IMR-90 (cell line): ENCODE measurements at regions not wholly inside any gene's neighbourhood (a gene's known extent, or its start where the extent isn't known, plus 50 kb on each side); places are given as distances from the start of the nearest gene placed in this dataset.

Experiments
- ATAC-seq: fragments of 200-7000 bp; cut with Tn5 transposase; 2 replicates; pipeline ENCODE4 v1.9.1; 2020; ENCODE audit warnings: low read depth, mild to moderate bottlenecking, moderate library complexity
- BruUV-seq: library from RNA; stranded (reverse); fragments of 400-500 nt; replicated peaks from 2 replicates; lab custom pipeline; 2021; lab: Mats Ljungman, UMichigan
- CTCF ChIA-PET: fragments of 300-600 bp; formaldehyde crosslinking; extraction: SDS; loops from one replicate; lab custom pipeline; 2021; ENCODE audit warnings: antibody characterized with exemption; lab: Yijun Ruan, JAX
- POLR2A ChIA-PET: fragments of 300-600 bp; sonication (Branson Sonifier 250); formaldehyde crosslinking; loops from one replicate; lab custom pipeline; 2022; ENCODE audit warnings: antibody characterized with exemption; ENCODE audit not compliant: unreplicated experiment; lab: Charles Lee
- DNase-seq: peaks from one replicate; pipeline ENCODE4 v3.0.0; 2013
- H2AFZ ChIP-seq: replicated peaks from 2 replicates; pipeline ENCODE3; 2013; ENCODE audit warnings: low read length, mild to moderate bottlenecking; ENCODE audit not compliant: poor library complexity
- H2AK5ac ChIP-seq: 2 replicates; pipeline ENCODE4 v1.6.1; 2013; ENCODE audit warnings: low read depth, low read length, inconsistent platforms
- H2AK9ac ChIP-seq: replicated peaks from 2 replicates; pipeline ENCODE3; 2013; ENCODE audit warnings: mild to moderate bottlenecking, low read depth, low read length, moderate library complexity; ENCODE audit not compliant: poor library complexity
- H2BK120ac ChIP-seq: 2 replicates; pipeline ENCODE4 v1.6.1; 2013; ENCODE audit warnings: low read depth, low read length, inconsistent platforms
- H2BK15ac ChIP-seq: 3 replicates; pipeline ENCODE4 v1.6.1; 2013; ENCODE audit warnings: low read depth, low read length, inconsistent platforms
- H2BK20ac ChIP-seq: 2 replicates; pipeline ENCODE4 v1.6.1; 2013; ENCODE audit warnings: low read depth, mild to moderate bottlenecking, inconsistent platforms, low read length, moderate library complexity
- H2BK5ac ChIP-seq: 2 replicates; pipeline ENCODE4 v1.6.1; 2013; ENCODE audit warnings: mild to moderate bottlenecking, low read depth, low read length, inconsistent platforms; ENCODE audit not compliant: poor library complexity, severe bottlenecking
- H3K14ac ChIP-seq: replicated peaks from 2 replicates; pipeline ENCODE4 v1.6.1; 2013; ENCODE audit warnings: low read depth, low read length, inconsistent platforms
- H3K18ac ChIP-seq: 2 replicates; pipeline ENCODE4 v1.6.1; 2013; ENCODE audit warnings: low read depth, low read length, control low read depth
- H3K23ac ChIP-seq: 2 replicates; pipeline ENCODE4 v1.6.1; 2013; ENCODE audit warnings: low read depth, low read length, inconsistent platforms
- H3K27ac ChIP-seq: 2 replicates; pipeline ENCODE4 v1.5.1; 2013; ENCODE audit warnings: mild to moderate bottlenecking, control low read depth, low read length; ENCODE audit not compliant: insufficient read depth
- H3K27me3 ChIP-seq: 2 replicates; pipeline ENCODE4 v1.6.1; 2013; ENCODE audit warnings: low read length; ENCODE audit not compliant: control insufficient read depth, insufficient read depth
- H3K36me3 ChIP-seq: 2 replicates; pipeline ENCODE4 v1.6.1; 2013; ENCODE audit warnings: low read length, mixed read lengths; ENCODE audit not compliant: control insufficient read depth, insufficient read depth
- H3K4ac ChIP-seq: 2 replicates; pipeline ENCODE4 v1.6.1; 2013; ENCODE audit warnings: low read depth, low read length, inconsistent platforms
- H3K4me1 ChIP-seq: 2 replicates; pipeline ENCODE4 v1.6.1; 2013; ENCODE audit warnings: low read length, mixed read lengths; ENCODE audit not compliant: control insufficient read depth, insufficient read depth
- H3K4me2 ChIP-seq: 2 replicates; pipeline ENCODE4 v1.6.1; 2013; ENCODE audit warnings: low read depth, mild to moderate bottlenecking, control low read depth, low read length, moderate library complexity
- H3K4me3 ChIP-seq: 2 replicates; pipeline ENCODE4 v1.5.1; 2013; ENCODE audit warnings: low read depth, mild to moderate bottlenecking, control low read depth, low read length, moderate library complexity; ENCODE audit not compliant: insufficient read depth
- H3K56ac ChIP-seq: 2 replicates; pipeline ENCODE4 v1.6.1; 2013; ENCODE audit warnings: low read length, inconsistent platforms; ENCODE audit not compliant: insufficient read depth; ENCODE audit errors: extremely low read depth
- H3K79me1 ChIP-seq, 2 experiments: 2 replicates each; pipeline ENCODE4 v1.6.1; 2013; ENCODE audit warnings: low read length in 2 of 2, inconsistent platforms in 1 of 2, low read depth in 1 of 2
- H3K9ac ChIP-seq: 2 replicates; pipeline ENCODE4 v1.6.1; 2013; ENCODE audit warnings: low read depth, low read length, control low read depth
- H3K9me1 ChIP-seq: 2 replicates; pipeline ENCODE4 v1.6.1; 2013; ENCODE audit warnings: low read length, inconsistent platforms; ENCODE audit not compliant: insufficient read depth
- H3K9me3 ChIP-seq: 2 replicates; pipeline ENCODE4 v1.6.1; 2013; ENCODE audit warnings: low read length; ENCODE audit not compliant: control insufficient read depth, insufficient read depth
- H4K20me1 ChIP-seq: 2 replicates; pipeline ENCODE4 v1.6.1; 2013; ENCODE audit warnings: low read length, inconsistent platforms; ENCODE audit not compliant: insufficient read depth
- H4K5ac ChIP-seq: 2 replicates; pipeline ENCODE4 v1.6.1; 2013; ENCODE audit warnings: mild to moderate bottlenecking, low read depth, low read length, control low read depth
- H4K8ac ChIP-seq, 2 experiments: 2 replicates each; pipeline ENCODE4 v1.6.1; 2013; ENCODE audit warnings: low read depth in 2 of 2, low read length in 2 of 2, control low read depth in 1 of 2, inconsistent platforms in 1 of 2
- H4K91ac ChIP-seq: 2 replicates; pipeline ENCODE4 v1.6.1; 2013; ENCODE audit warnings: low read depth, low read length, inconsistent platforms; ENCODE audit not compliant: insufficient read depth
- CHD1 ChIP-seq: IDR thresholded peaks from 2 replicates; pipeline ENCODE4 v1.6.1; 2012; ENCODE audit warnings: low read depth, low read length, improper control_type of control experiment
- ELK1 ChIP-seq: fragments of 150-350 bp; IDR thresholded peaks from 2 replicates; pipeline ENCODE4 v1.6.1; 2016; ENCODE audit warnings: low read depth, mild to moderate bottlenecking, low read length, moderate library complexity, borderline replicate concordance
- FOS ChIP-seq: fragments of 150-350 bp; IDR thresholded peaks from 2 replicates; pipeline ENCODE4 v1.6.1; 2016; ENCODE audit warnings: low read depth, low read length
- MAFK ChIP-seq: IDR thresholded peaks from 2 replicates; pipeline ENCODE4 v1.6.1; 2012; ENCODE audit warnings: low read depth, low read length, improper control_type of control experiment
- MAZ ChIP-seq: IDR thresholded peaks from 2 replicates; pipeline ENCODE4 v1.6.1; 2012; ENCODE audit warnings: low read depth, mild to moderate bottlenecking, low read length, improper control_type of control experiment, moderate library complexity, borderline replicate concordance
- NFE2L2 ChIP-seq: fragments of 150-350 bp; IDR thresholded peaks from 2 replicates; pipeline ENCODE4 v1.6.1; 2016; ENCODE audit warnings: low read depth, mild to moderate bottlenecking, low read length
- RCOR1 ChIP-seq: IDR thresholded peaks from 2 replicates; pipeline ENCODE4 v1.6.1; 2012; ENCODE audit warnings: mild to moderate bottlenecking, low read length, improper control_type of control experiment; ENCODE audit not compliant: insufficient replicate concordance
- SMC3 ChIP-seq: fragments of 150-350 bp; IDR thresholded peaks from 2 replicates; pipeline ENCODE4 v1.6.1; 2016; ENCODE audit warnings: low read depth, mild to moderate bottlenecking, antibody characterized with exemption, low read length, moderate library complexity
- USF2 ChIP-seq: fragments of 150-350 bp; IDR thresholded peaks from 2 replicates; pipeline ENCODE4 v1.6.1; 2017; ENCODE audit warnings: mild to moderate bottlenecking, antibody characterized with exemption, low read length, low read depth
- WGBS, 2 experiments: methylation state at CpG; one replicate each; pipeline versions ENCODE4 v1.1.5 to v1.1.7; 2013; ENCODE audit warnings: missing lambda C conversion rate in 2 of 2; ENCODE audit not compliant: insufficient read length in 1 of 2; ENCODE audit errors: extremely low coverage in 2 of 2; 5-methylcytosine and 5-hydroxymethylcytosine counted together
- dilution Hi-C: fragments of 300-500 bp; cut with HindIII; formaldehyde crosslinking; loops from one replicate; pipeline ENCODE4 v1.14.3; 2018; ENCODE audit warnings: low sequenced_read_pairs; ENCODE audit not compliant: unreplicated experiment
- in situ Hi-C: fragments of 300-500 bp; cut with MboI; formaldehyde crosslinking; loops from 3 replicates; pipeline ENCODE4 v1.14.3; 2019; ENCODE audit warnings: low sequenced_read_pairs, inconsistent platforms, mixed read lengths
- intact Hi-C: fragments of 100-400 bp; cut with micrococcal nuclease; formaldehyde crosslinking; loops from 2 replicates; pipeline ENCODE4 v1.10.0; 2022
- TF ChIP-seq, protein P1 (sequence below): conservative IDR thresholded peaks from 2 replicates; pipeline ENCODE4 v1.5.1; 2012; ENCODE audit warnings: mild to moderate bottlenecking, low read depth, low read length, improper control_type of control experiment

GRCh38 chr1:78292361-78292760 is 198.4 kb upstream of the PTGFR start:
- Histone ChIP-seq H3K4ac (peak overlapping the region; percentile 31; the same call in 1 of the 2 replicates), H3K79me1 (no peaks in the 10 kb centered on the region), H3K27me3 (no peaks in the 10 kb centered on the region), H2AK5ac (peak overlapping the region; percentile 36; the same call in 1 of the 2 replicates), H3K9ac (no peak overlapping the region), H2BK120ac (peak overlapping the region; percentile 44), H4K20me1 (no peaks in the 10 kb centered on the region), H3K4me3 (no peak overlapping the region), H4K5ac (no peak overlapping the region), H3K36me3 (no peaks in the 10 kb centered on the region), H3K14ac (peak overlapping the region; percentile 55; the same call in 1 of the 2 replicates), H2AFZ (peak overlapping the region; percentile 57), H2BK20ac (peak overlapping the region; percentile 38; the same call in 1 of the 2 replicates), H3K9me3 (no peaks in the 10 kb centered on the region), H4K8ac (no peak overlapping the region), H3K27ac (no peak overlapping the region), H4K91ac (no peak overlapping the region; the same call in 1 of the 2 replicates), H3K18ac (peak overlapping the region; percentile 51; the same call in 1 of the 2 replicates), H2AK9ac (peak overlapping the region; percentile 53), H3K4me2 (no peak overlapping the region), H3K4me1 (no peaks in the 10 kb centered on the region), H2BK15ac (0 out of 3 replicates have a peak overlapping the region, but pooled peaks have one; percentile 8), H3K56ac (no peak overlapping the region), H3K23ac (no peak overlapping the region), H2BK5ac (peak overlapping the region; percentile 51), H3K9me1 (peaks cover 2% of the 10 kb centered on the region; the same call in 1 of the 2 replicates)
- no CpG with 5 or more reads among the region's 3 CpGs for WGBS, 2 experiments
- ATAC-seq (peak; percentile 40), DNase-seq (peak; percentile 51)
- ChIA-PET CTCF (no interaction called here), POLR2A (no interaction called here)
- no peak for TF ChIP-seq NFE2L2
- no peak for TF ChIP-seq SMC3
- TF ChIP-seq, protein P1, sequence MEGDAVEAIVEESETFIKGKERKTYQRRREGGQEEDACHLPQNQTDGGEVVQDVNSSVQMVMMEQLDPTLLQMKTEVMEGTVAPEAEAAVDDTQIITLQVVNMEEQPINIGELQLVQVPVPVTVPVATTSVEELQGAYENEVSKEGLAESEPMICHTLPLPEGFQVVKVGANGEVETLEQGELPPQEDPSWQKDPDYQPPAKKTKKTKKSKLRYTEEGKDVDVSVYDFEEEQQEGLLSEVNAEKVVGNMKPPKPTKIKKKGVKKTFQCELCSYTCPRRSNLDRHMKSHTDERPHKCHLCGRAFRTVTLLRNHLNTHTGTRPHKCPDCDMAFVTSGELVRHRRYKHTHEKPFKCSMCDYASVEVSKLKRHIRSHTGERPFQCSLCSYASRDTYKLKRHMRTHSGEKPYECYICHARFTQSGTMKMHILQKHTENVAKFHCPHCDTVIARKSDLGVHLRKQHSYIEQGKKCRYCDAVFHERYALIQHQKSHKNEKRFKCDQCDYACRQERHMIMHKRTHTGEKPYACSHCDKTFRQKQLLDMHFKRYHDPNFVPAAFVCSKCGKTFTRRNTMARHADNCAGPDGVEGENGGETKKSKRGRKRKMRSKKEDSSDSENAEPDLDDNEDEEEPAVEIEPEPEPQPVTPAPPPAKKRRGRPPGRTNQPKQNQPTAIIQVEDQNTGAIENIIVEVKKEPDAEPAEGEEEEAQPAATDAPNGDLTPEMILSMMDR, result no peak
- TF ChIP-seq RCOR1, result no peak
- TF ChIP-seq MAZ, result no peak
- TF ChIP-seq USF2, result no peak
- no peak for TF ChIP-seq MAFK
- TF ChIP-seq FOS, result no peak
- no peak for TF ChIP-seq ELK1
- TF ChIP-seq CHD1, result no peak
- intact Hi-C loops, result no loop called here
- dilution Hi-C loops, result no loop called here
- in situ Hi-C loops, result no loop called here
- no TSS peak for BruUV-seq
